ENCODE measurements at regions not wholly inside any gene's neighbourhood (a gene's known extent, or its start where the extent isn't known, plus 50 kb on each side); places are given as distances from the start of the nearest gene placed in this dataset.

DNA sequence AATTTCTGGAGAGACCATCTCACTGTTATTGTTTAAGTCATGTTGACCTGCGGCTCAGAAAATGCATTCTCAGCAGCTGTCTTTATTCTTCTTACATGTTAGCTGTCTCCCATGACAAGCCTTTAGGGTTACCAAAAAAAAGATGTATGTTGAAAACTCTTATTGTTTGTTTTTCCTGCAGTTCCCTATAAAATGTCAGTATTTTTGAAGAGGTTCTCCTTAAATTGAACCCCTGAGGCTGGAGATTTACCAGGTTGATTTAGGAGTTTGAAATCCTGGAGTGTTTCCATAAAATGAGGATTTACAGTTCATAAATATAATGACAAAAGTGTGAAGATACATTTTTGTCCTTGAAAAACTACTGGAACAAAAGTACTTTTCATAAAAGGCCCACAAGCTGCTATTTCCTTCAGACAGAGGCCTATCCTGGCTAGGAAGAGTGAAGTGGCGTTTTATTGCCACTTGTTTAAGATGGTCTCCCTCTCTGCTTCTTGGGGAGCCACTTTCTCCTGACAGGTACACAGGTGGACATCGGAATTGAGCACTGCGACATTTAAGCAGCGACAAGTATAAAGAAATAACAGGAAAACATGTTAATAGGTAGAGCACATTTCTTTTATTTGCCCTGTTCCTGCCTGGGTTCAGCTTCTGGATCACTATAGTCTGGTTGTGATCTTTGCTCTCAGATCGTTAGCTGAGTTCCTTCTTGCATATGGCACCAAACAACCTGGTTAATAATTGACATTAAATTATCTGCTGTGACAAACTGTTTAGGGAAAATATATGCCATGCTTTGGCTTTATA is 344.8 kb upstream of the RPS23 start:
- H3K4me3 ChIP-seq, result no peak overlapping the region
- H3K27me3 ChIP-seq, result no peaks in the 10 kb centered on the region
- no peak overlapping the region for H3K27ac ChIP-seq
- DNase-seq (ENCODE audit: low read depth in 1 of 2, low spot score in 1 of 2), result no peak
- TF ChIP-seq, protein P1, sequence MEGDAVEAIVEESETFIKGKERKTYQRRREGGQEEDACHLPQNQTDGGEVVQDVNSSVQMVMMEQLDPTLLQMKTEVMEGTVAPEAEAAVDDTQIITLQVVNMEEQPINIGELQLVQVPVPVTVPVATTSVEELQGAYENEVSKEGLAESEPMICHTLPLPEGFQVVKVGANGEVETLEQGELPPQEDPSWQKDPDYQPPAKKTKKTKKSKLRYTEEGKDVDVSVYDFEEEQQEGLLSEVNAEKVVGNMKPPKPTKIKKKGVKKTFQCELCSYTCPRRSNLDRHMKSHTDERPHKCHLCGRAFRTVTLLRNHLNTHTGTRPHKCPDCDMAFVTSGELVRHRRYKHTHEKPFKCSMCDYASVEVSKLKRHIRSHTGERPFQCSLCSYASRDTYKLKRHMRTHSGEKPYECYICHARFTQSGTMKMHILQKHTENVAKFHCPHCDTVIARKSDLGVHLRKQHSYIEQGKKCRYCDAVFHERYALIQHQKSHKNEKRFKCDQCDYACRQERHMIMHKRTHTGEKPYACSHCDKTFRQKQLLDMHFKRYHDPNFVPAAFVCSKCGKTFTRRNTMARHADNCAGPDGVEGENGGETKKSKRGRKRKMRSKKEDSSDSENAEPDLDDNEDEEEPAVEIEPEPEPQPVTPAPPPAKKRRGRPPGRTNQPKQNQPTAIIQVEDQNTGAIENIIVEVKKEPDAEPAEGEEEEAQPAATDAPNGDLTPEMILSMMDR (IDR thresholded peaks at IDR 0.05; ENCODE audit: low read depth, low read length), result no peak
- no peaks in the 10 kb centered on the region for H3K36me3 ChIP-seq
- H3K9me3 ChIP-seq (ENCODE audit: low read depth), result no peaks in the 10 kb centered on the region
- H3K4me1 ChIP-seq (ENCODE audit: low read depth), result no peaks in the 10 kb centered on the region

DNA sequence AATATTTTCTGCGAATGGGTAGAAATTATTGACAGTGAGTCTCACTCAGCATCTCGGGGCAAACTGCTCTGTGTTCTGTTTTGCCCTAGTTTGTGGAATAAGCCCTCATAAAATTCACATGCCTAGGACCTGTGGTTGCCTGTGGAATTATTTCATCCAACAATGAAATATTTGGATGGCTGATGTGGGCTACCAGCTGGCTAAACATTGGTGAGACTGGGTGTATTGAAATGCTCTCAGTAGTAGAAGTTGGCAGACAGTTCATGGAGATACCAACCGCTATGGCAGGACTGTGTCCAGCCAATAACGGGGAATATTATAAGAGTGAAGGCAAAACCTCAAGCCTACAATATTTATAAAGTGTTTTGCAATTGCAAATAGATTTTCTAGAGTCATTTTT is 344.1 kb upstream of the RPS23 start:
- Histone ChIP-seq H3K4me1 (ENCODE audit: low read depth) (no peaks in the 10 kb centered on the region), H3K27ac (no peak overlapping the region), H3K9me3 (ENCODE audit: low read depth) (no peaks in the 10 kb centered on the region), H3K36me3 (no peaks in the 10 kb centered on the region), H3K4me3 (no peak overlapping the region), H3K27me3 (no peaks in the 10 kb centered on the region)
- TF ChIP-seq, protein P1 (IDR thresholded peaks at IDR 0.05; ENCODE audit: low read depth, low read length), result no peak
- no peak for DNase-seq (ENCODE audit: low read depth in 1 of 2, low spot score in 1 of 2)

DNA sequence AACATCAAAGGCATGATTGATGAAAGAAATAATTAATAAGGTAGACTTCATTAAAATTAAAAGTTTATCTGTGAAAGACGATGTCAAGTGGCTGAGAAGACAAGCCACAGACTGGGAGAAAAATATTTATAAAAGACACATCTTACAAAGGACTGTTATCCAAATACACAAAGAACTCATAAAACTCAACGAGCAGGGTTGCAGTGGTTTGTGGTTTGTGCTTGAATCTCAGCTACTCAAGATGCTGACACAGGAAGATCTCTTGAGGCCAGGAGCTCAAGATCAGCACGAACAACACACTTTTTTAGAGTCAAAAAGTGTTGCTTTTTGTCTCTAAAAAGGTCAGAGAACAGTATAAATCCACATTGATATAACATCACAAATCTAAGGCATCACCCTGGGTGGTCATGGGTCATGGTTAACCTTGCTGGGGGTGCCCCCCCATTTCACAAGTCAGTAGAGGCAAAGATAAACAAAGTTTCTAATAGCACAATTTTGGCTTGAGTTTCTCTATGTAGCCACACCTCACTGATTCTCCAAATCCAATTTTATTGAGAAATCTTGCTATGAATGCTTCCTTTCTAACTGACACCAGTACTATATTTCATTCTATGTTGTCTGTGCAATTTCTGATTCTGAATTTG is 342.9 kb upstream of the RPS23 start:
- TF ChIP-seq, protein P1 (IDR thresholded peaks at IDR 0.05; ENCODE audit: low read depth, low read length), result no peak
- H3K36me3 ChIP-seq, result no peaks in the 10 kb centered on the region
- no peaks in the 10 kb centered on the region for H3K9me3 ChIP-seq (ENCODE audit: low read depth)
- no peak overlapping the region for H3K27ac ChIP-seq
- no peaks in the 10 kb centered on the region for H3K4me1 ChIP-seq (ENCODE audit: low read depth)
- DNase-seq (ENCODE audit: low read depth in 1 of 2, low spot score in 1 of 2), result no peak
- H3K4me3 ChIP-seq, result no peak overlapping the region
- no peaks in the 10 kb centered on the region for H3K27me3 ChIP-seq

DNA sequence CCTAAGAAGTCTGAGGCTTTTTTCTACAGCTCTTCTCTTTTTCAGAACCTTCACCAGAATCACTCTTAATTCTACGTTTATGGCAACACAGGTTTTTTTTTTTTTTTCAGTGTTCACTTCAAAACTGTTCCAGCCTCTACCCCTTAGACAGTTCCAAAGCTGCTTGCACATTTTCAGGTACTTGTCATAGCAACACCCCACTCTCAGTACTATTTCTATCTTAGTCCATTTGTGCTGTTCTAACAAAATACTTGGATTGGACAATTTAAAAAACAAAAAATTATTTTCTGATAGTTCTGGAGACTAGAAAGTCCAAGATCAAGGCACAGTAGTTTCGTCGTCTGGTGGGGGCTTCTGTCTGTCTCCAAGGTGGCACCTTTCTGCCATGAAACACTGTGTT is 340.9 kb upstream of the RPS23 start:
- H3K4me3 ChIP-seq, result no peak overlapping the region

DNA sequence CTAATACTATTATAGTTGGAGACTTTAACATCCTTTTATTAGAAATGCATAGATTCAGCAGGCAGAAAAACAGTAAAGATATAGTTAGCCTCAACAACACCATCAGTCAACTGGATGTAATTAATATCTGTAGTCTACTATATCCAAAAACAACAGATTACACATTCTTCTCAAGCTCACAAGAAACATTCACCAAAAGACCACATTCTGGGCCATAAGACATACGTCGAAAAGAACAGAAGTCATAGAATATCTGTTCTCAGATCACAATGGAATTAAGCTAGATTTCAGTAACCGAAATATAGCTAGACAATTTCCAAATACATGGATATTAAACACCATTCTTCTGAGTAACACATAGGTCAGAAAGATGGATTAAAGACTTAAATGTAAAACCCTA is 336.6 kb upstream of the RPS23 start:
- TF ChIP-seq, protein P1 (IDR thresholded peaks at IDR 0.05; ENCODE audit: low read depth, low read length), result no peak
- no peak for DNase-seq (ENCODE audit: low read depth in 1 of 2, low spot score in 1 of 2)
- no peaks in the 10 kb centered on the region for H3K27me3 ChIP-seq
- no peak overlapping the region for H3K27ac ChIP-seq
- no peaks in the 10 kb centered on the region for H3K9me3 ChIP-seq (ENCODE audit: low read depth)
- no peak overlapping the region for H3K4me3 ChIP-seq
- no peaks in the 10 kb centered on the region for H3K4me1 ChIP-seq (ENCODE audit: low read depth)
- H3K36me3 ChIP-seq, result no peaks in the 10 kb centered on the region

More for the DNA sequence above, 340.9 kb upstream of the RPS23 start:
- DNase-seq (ENCODE audit: low read depth in 1 of 2, low spot score in 1 of 2), result no peak
- Histone ChIP-seq H3K27me3 (no peaks in the 10 kb centered on the region), H3K4me1 (ENCODE audit: low read depth) (no peaks in the 10 kb centered on the region), H3K9me3 (ENCODE audit: low read depth) (no peaks in the 10 kb centered on the region), H3K27ac (no peak overlapping the region), H3K36me3 (no peaks in the 10 kb centered on the region)
- TF ChIP-seq, protein P1 (IDR thresholded peaks at IDR 0.05; ENCODE audit: low read depth, low read length), result no peak

All from cardiac muscle cell (in vitro differentiated cells and primary cell).